T-cell (primary cell): ENCODE measurements at regions not wholly inside any gene's neighbourhood (a gene's known extent, or its start where the extent isn't known, plus 50 kb on each side); places are given as distances from the start of the nearest gene placed in this dataset.
"Not testable (repeated sequence)": the region's sequence is repeated elsewhere in the genome, so short reads cannot be mapped to it uniquely, and the experiment has no call there.

Source experiments
- ATAC-seq, 4 experiments: fragments of 200-7000 bp in 3 of 4; fragments of 150-1000 bp in 1 of 4; cut with Tn5 transposase; replicated peaks in 1 of 4; 1 replicate in 3 of 4; 2 replicates in 1 of 4; pipeline ENCODE4 v1.10.0; 2021; ENCODE audit warnings: moderate library complexity in 3 of 4, mild to moderate bottlenecking in 2 of 4, moderate number of reproducible peaks in 1 of 4
- CTCF ChIA-PET, 2 donors: fragments of 300-600 bp; sonication (Branson Sonifier 250); formaldehyde crosslinking; loops; one replicate each; lab custom pipeline; 2022; ENCODE audit warnings: antibody characterized with exemption in 2 of 2; lab: Charles Lee
- POLR2A ChIA-PET, 2 donors: fragments of 300-600 bp; sonication (Branson Sonifier 250); formaldehyde crosslinking; loops; one replicate each; lab custom pipeline; 2022; ENCODE audit warnings: antibody characterized with exemption in 2 of 2; lab: Charles Lee
- DNase-seq, 35 experiments: peaks; one replicate each; pipeline versions ENCODE4 v3.0.0 to v3.0.0-alpha.2; 2013 to 2023
- H3K27ac ChIP-seq: one replicate; pipeline ENCODE4 v1.5.1; 2013; ENCODE audit warnings: low read length
- H3K27me3 ChIP-seq, 2 experiments: replicated peaks in 1 of 2; 1 replicate in 1 of 2; 2 replicates in 1 of 2; pipeline versions ENCODE4 v1.6.1 to v1.7.0; 2013; ENCODE audit warnings: low read length in 1 of 2, mixed read lengths in 1 of 2; ENCODE audit not compliant: control insufficient read depth in 2 of 2, insufficient read depth in 2 of 2; ENCODE audit errors: extremely low read depth in 1 of 2
- H3K36me3 ChIP-seq, 2 donors: 1 replicate in 1 of 2; 2 replicates in 1 of 2; pipeline versions ENCODE4 v1.6.1 to v1.7.0; 2013; ENCODE audit warnings: low read length in 1 of 2; ENCODE audit not compliant: control insufficient read depth in 2 of 2, insufficient read depth in 1 of 2; ENCODE audit errors: extremely low read depth in 1 of 2
- H3K4me1 ChIP-seq, 2 experiments: 1 replicate in 1 of 2; 2 replicates in 1 of 2; pipeline versions ENCODE4 v1.6.1 to v1.7.0; 2013; ENCODE audit warnings: low read length in 2 of 2, mixed read lengths in 1 of 2; ENCODE audit not compliant: insufficient read depth in 2 of 2, control insufficient read depth in 1 of 2; ENCODE audit errors: extremely low read depth in 1 of 2
- H3K4me3 ChIP-seq, 2 donors: 1 replicate in 1 of 2; 2 replicates in 1 of 2; pipeline versions ENCODE4 v1.5.1 to v1.7.0; 2013; ENCODE audit warnings: mild to moderate bottlenecking in 2 of 2, low read length in 1 of 2, moderate library complexity in 1 of 2; ENCODE audit not compliant: control insufficient read depth in 1 of 2; ENCODE audit errors: extremely low read depth in 1 of 2
- H3K9me3 ChIP-seq: 2 replicates; pipeline ENCODE4 v1.7.0; 2013
- H3K27ac Mint-ChIP-seq, 2 donors: one replicate each; pipeline ENCODE4 v1.8.0; 2020 to 2021; ENCODE audit warnings: mild to moderate bottlenecking in 2 of 2, mixed read lengths in 2 of 2
- H3K27me3 Mint-ChIP-seq, 2 donors: one replicate each; pipeline ENCODE4 v1.8.0; 2021 to 2022; ENCODE audit warnings: mixed read lengths in 2 of 2
- H3K36me3 Mint-ChIP-seq: one replicate; pipeline ENCODE4 v1.8.0; 2021; ENCODE audit warnings: mixed read lengths
- H3K4me1 Mint-ChIP-seq, 3 donors: one replicate each; pipeline ENCODE4 v1.8.0; 2020 to 2022; ENCODE audit warnings: mixed read lengths in 3 of 3, mild to moderate bottlenecking in 1 of 3
- H3K4me3 Mint-ChIP-seq, 3 donors: one replicate each; pipeline ENCODE4 v1.8.0; 2020 to 2022; ENCODE audit warnings: mild to moderate bottlenecking in 3 of 3, mixed read lengths in 3 of 3, moderate library complexity in 3 of 3
- H3K9me3 Mint-ChIP-seq, 3 donors: one replicate each; pipeline ENCODE4 v1.8.0; 2020 to 2022; ENCODE audit warnings: mixed read lengths in 3 of 3
- WGBS: methylation state at CpG from one replicate; pipeline ENCODE4 v1.1.5; 2013; ENCODE audit warnings: missing lambda C conversion rate; ENCODE audit not compliant: insufficient coverage; 5-methylcytosine and 5-hydroxymethylcytosine counted together

- H3K4me1 Mint-ChIP-seq, H3K4me3 ChIP-seq, H3K27ac Mint-ChIP-seq, H3K27ac ChIP-seq, H3K9me3 ChIP-seq, DNase-seq, ATAC-seq, H3K9me3 Mint-ChIP-seq, POLR2A ChIA-PET, CTCF ChIA-PET, H3K4me3 Mint-ChIP-seq, H3K27me3 ChIP-seq, H3K27me3 Mint-ChIP-seq, H3K36me3 ChIP-seq, H3K4me1 ChIP-seq: not testable (repeated sequence)
- peaks cover 17% of the 10 kb centered on the region for H3K36me3 Mint-ChIP-seq
- WGBS = no CpG with 5 or more reads among the region's 3 CpGs
Observed at GRCh38 chr5:21552263-21552662, 1300.9 kb downstream of the CDH12 start.

- ATAC-seq, H3K27ac Mint-ChIP-seq: not testable (repeated sequence)
- 94% methylated on average over 3 of the region's 3 CpGs for WGBS
Observed at GRCh38 chr5:21550916-21551315, 1302.2 kb downstream of the CDH12 start.

DNA sequence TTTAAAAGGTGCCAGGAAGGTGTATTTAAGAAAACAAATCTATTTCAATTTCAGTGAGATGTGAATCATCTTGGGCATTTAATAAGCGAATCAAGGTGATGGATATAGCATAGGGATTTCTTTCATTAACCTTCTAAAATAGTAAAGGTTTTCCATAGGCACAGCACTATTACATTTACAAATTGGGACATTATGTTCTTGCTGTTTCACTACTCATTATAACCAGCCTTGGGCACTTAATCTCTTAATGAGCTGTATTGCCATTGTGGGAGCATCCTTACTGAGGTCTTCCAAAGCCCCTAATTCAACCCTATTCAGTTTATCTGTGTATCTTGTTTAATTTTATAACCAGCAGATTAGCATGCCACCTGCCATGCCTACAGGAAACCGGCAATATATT, 1305.5 kb downstream of the CDH12 start:
- H3K4me3 Mint-ChIP-seq, H3K27me3 Mint-ChIP-seq, H3K27ac Mint-ChIP-seq, H3K27ac ChIP-seq, H3K9me3 Mint-ChIP-seq, ATAC-seq, POLR2A ChIA-PET, H3K4me1 ChIP-seq, DNase-seq, CTCF ChIA-PET, H3K4me1 Mint-ChIP-seq, H3K27me3 ChIP-seq, H3K4me3 ChIP-seq, H3K36me3 ChIP-seq, H3K9me3 ChIP-seq: not testable (repeated sequence)
- no CpG with 5 or more reads among the region's 2 CpGs for WGBS
- H3K36me3 Mint-ChIP-seq = peaks cover 18% of the 10 kb centered on the region

More at GRCh38 chr5:21550916-21551315, 1302.2 kb downstream of the CDH12 start:
- DNase-seq, H3K4me3 ChIP-seq, H3K9me3 Mint-ChIP-seq, H3K36me3 ChIP-seq, H3K4me1 ChIP-seq, CTCF ChIA-PET, H3K4me3 Mint-ChIP-seq, H3K4me1 Mint-ChIP-seq, H3K27me3 ChIP-seq, POLR2A ChIA-PET, H3K9me3 ChIP-seq, H3K27ac ChIP-seq, H3K27me3 Mint-ChIP-seq: not testable (repeated sequence)
- peaks cover 18% of the 10 kb centered on the region for H3K36me3 Mint-ChIP-seq

GRCh38 chr5:21535114-21535513, 1318.0 kb downstream of the CDH12 start:
- H3K4me3 Mint-ChIP-seq, ATAC-seq, H3K27ac ChIP-seq, POLR2A ChIA-PET, H3K9me3 ChIP-seq, DNase-seq, H3K27me3 ChIP-seq, H3K4me1 Mint-ChIP-seq, H3K36me3 ChIP-seq, H3K27me3 Mint-ChIP-seq, H3K27ac Mint-ChIP-seq, H3K4me1 ChIP-seq, H3K9me3 Mint-ChIP-seq, H3K4me3 ChIP-seq, CTCF ChIA-PET: not testable (repeated sequence)
- H3K36me3 Mint-ChIP-seq = peaks cover 16% of the 10 kb centered on the region

DNA sequence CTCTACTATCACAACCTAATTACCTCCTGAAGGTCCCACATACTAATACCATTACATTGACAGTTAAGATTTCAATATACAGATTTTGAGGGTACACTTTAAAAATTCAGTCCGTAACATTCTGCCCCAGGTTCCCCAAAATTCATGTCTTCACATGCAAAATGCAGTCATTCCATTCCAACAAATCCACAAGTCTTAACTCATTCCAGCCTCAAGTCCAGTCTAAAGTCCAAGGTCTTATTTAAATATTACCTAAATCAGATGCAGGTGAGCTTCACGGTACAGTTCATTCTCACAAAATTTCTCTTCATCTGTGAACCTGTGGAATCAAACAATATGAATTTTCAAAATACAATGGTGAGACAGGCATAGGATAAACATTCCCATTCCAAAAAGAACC, 1332.0 kb downstream of the CDH12 start:
- H3K36me3 Mint-ChIP-seq, H3K9me3 ChIP-seq, H3K27me3 Mint-ChIP-seq, DNase-seq, H3K27me3 ChIP-seq, POLR2A ChIA-PET, H3K36me3 ChIP-seq, H3K27ac Mint-ChIP-seq, H3K4me1 Mint-ChIP-seq, H3K4me3 Mint-ChIP-seq, H3K4me1 ChIP-seq, ATAC-seq, H3K4me3 ChIP-seq, H3K27ac ChIP-seq, CTCF ChIA-PET, H3K9me3 Mint-ChIP-seq: not testable (repeated sequence)
- no CpG with 5 or more reads among the region's 2 CpGs for WGBS

- ATAC-seq, H3K4me3 Mint-ChIP-seq, H3K4me3 ChIP-seq, H3K9me3 Mint-ChIP-seq, H3K27me3 Mint-ChIP-seq, H3K4me1 Mint-ChIP-seq, CTCF ChIA-PET, H3K9me3 ChIP-seq, H3K36me3 ChIP-seq, H3K27ac Mint-ChIP-seq, DNase-seq, H3K4me1 ChIP-seq, H3K27ac ChIP-seq, H3K27me3 ChIP-seq: not testable (repeated sequence)
- H3K36me3 Mint-ChIP-seq = peaks cover 28% of the 10 kb centered on the region
- POLR2A ChIA-PET = interaction anchor here in 1 of 2 donors (0.6 kb wide), 1 partner anchor 422 kb away, joined by 3 read pairs; no protein-coding TSS in a partner anchor
- WGBS = 92% methylated on average over 2 of the region's 11 CpGs
Observed at GRCh38 chr5:21496926-21497325, 1356.2 kb downstream of the CDH12 start.

- H3K36me3 Mint-ChIP-seq = peaks cover 27% of the 10 kb centered on the region
- POLR2A ChIA-PET, ATAC-seq: not testable (repeated sequence)
Observed at GRCh38 chr5:21496056-21496455, 1357.1 kb downstream of the CDH12 start.

More at GRCh38 chr5:21496056-21496455, 1357.1 kb downstream of the CDH12 start:
- DNase-seq, H3K4me1 Mint-ChIP-seq, H3K4me3 Mint-ChIP-seq, H3K36me3 ChIP-seq, CTCF ChIA-PET, H3K27ac ChIP-seq, H3K27ac Mint-ChIP-seq, H3K27me3 ChIP-seq, H3K4me1 ChIP-seq, H3K9me3 Mint-ChIP-seq, H3K9me3 ChIP-seq, H3K27me3 Mint-ChIP-seq, H3K4me3 ChIP-seq: not testable (repeated sequence)
- WGBS = 100% methylated on average over 1 of the region's 8 CpGs
